Natural killer cell treated with Interleukin-12 subunit alpha and Interleukin-12 subunit beta and Interleukin-15 and Interleukin-18, amount 100 ng/mL, for 72 hours (primary cell): ENCODE measurements at regions not wholly inside any gene's neighbourhood (a gene's known extent, or its start where the extent isn't known, plus 50 kb on each side); places are given as distances from the start of the nearest gene placed in this dataset.

Source experiments
- ATAC-seq, 2 donors: fragments of 150-1000 bp; cut with Tn5 transposase in 1 of 2; sonication (Bioruptor Pico), chemical (Tn5 transposase) in 1 of 2; 2 replicates each; pipeline ENCODE4 v1.10.0; 2021
- DNase-seq: peaks from one replicate; pipeline ENCODE4 v3.0.0; 2022; ENCODE audit warnings: low spot score
- H3K27ac Mint-ChIP-seq, 2 donors: 1 replicate in 1 of 2; 2 replicates in 1 of 2; pipeline ENCODE4 v1.8.0; 2022; ENCODE audit warnings: mixed read lengths in 2 of 2, mild to moderate bottlenecking in 1 of 2, moderate library complexity in 1 of 2
- H3K27me3 Mint-ChIP-seq, 2 donors: 1 replicate in 1 of 2; 2 replicates in 1 of 2; pipeline ENCODE4 v1.8.0; 2022; ENCODE audit warnings: mixed read lengths in 2 of 2
- H3K36me3 Mint-ChIP-seq: one replicate; pipeline ENCODE4 v1.8.0; 2022; ENCODE audit warnings: mixed read lengths
- H3K4me1 Mint-ChIP-seq, 2 donors: 1 replicate in 1 of 2; 2 replicates in 1 of 2; pipeline ENCODE4 v1.8.0; 2022; ENCODE audit warnings: low read depth in 2 of 2, mixed read lengths in 2 of 2, mild to moderate bottlenecking in 1 of 2
- H3K4me3 Mint-ChIP-seq: one replicate; pipeline ENCODE4 v1.8.0; 2022; ENCODE audit warnings: mixed read lengths
- H3K9me3 Mint-ChIP-seq: 2 replicates; pipeline ENCODE4 v1.8.0; 2022; ENCODE audit warnings: mixed read lengths

DNA sequence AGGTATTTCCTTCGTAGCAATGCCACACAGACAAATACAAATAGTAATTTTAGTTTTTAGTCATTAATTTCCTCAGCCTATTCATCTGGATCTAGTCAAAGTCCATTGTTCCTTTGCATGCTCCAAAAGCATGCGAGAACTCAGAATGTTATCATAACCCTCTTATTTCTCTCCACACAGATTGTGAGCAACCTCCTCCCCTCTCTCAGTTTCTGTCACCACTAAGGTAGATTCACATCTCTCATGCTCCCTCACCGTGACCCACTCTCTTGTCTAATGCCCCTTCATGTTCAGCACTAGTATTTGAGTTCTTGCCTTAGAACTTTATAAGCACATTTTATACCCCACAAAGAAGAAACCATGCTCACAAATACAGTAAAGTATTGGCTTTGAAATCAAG is 582.4 kb downstream of the PLA2G4A start:
- Mint-ChIP-seq H3K4me1 (no peaks in the 10 kb centered on the region), H3K4me3 (no peak overlapping the region), H3K9me3 (peaks cover 23% of the 10 kb centered on the region), H3K27me3 (no peaks in the 10 kb centered on the region), H3K36me3 (peaks cover 12% of the 10 kb centered on the region), H3K27ac (no peak overlapping the region)
- ATAC-seq = no peak
- DNase-seq = no peak

DNA sequence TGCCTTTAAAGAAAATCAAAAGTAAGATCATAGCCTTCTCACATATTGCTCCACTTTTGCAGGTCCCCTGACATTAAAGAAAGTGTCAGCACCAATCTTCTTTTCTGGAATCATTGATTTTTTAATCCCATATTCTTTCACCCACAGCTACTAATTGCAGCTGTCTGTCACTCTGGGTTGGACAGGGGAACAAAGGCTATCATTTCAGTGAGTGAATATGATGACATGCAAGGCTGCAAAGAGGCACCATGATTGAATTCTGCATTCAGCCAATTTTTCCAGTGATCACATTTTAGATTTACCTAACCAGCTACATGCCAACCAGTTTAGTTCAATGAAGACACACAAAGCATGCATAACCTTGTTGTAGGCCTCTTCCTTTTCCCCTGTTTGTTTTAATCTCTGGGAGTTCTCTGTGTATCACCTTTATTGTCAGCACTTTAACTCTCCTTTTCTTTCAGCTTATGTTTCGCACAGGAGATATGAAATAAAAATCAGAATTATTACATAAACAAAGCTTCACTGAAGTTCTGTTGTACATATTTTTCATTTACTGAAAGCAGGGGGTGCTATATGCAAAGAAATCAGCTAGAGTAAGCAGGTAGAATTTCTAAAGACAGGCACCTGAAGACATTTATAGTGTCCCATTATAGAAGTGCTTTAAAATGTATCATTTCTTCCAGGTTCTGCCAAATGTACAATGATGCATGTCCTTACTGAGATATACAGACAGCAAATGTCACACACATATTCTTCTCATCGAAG is 584.8 kb downstream of the PLA2G4A start:
- peaks cover 12% of the 10 kb centered on the region for H3K36me3 Mint-ChIP-seq
- no peak overlapping the region for H3K4me3 Mint-ChIP-seq
- ATAC-seq = no peak
- H3K27me3 Mint-ChIP-seq = no peaks in the 10 kb centered on the region
- H3K4me1 Mint-ChIP-seq = no peaks in the 10 kb centered on the region
- H3K27ac Mint-ChIP-seq = no peak overlapping the region
- peaks cover 13% of the 10 kb centered on the region for H3K9me3 Mint-ChIP-seq
- no peak for DNase-seq

DNA sequence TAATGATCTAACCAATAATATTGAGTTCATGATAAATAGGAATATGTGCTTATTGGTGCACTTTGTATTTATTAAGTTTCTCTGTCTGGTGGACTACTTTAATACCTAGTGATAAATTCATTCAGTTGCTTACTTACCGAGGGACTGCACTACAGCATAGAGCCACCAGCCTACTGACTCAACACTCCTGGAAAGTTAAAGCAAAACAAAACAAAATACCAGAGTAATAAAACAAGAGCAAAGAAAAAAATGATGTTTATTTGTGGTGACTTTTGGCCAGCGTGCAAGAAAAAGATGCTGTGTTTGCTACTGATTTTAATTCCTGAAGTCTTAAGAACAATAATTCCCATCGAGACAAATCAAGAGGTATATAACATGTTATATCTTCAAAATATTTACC is 586.3 kb downstream of the PLA2G4A start:
- Mint-ChIP-seq H3K27me3 (no peaks in the 10 kb centered on the region), H3K4me3 (no peak overlapping the region), H3K27ac (no peak overlapping the region), H3K9me3 (peaks cover 10% of the 10 kb centered on the region), H3K4me1 (no peaks in the 10 kb centered on the region), H3K36me3 (peaks cover 6% of the 10 kb centered on the region)
- ATAC-seq (no peak), DNase-seq (no peak)

DNA sequence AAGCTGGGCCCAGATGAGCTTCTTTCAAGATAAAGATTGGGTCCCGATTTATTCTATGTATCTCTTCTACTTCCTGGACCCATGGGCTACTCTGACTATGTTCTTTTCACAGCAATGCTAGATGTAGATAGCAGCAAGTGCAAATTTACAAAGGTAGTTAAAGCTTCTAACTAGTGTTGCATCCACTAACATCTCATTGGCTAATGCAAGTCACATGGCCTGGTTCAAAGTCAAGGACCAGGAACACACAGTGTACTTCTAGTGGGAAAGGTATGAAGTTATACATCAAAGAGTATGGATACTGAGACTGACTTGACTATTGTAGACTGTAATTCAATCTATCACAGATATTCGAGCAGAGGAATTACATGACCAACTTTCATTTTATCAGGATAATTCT is 588.8 kb downstream of the PLA2G4A start:
- H3K9me3 Mint-ChIP-seq = peaks cover 6% of the 10 kb centered on the region
- ATAC-seq (no peak), DNase-seq (no peak)
- no peaks in the 10 kb centered on the region for H3K27me3 Mint-ChIP-seq
- no peak overlapping the region for H3K4me3 Mint-ChIP-seq
- no peaks in the 10 kb centered on the region for H3K36me3 Mint-ChIP-seq
- no peak overlapping the region for H3K27ac Mint-ChIP-seq
- no peaks in the 10 kb centered on the region for H3K4me1 Mint-ChIP-seq

DNA sequence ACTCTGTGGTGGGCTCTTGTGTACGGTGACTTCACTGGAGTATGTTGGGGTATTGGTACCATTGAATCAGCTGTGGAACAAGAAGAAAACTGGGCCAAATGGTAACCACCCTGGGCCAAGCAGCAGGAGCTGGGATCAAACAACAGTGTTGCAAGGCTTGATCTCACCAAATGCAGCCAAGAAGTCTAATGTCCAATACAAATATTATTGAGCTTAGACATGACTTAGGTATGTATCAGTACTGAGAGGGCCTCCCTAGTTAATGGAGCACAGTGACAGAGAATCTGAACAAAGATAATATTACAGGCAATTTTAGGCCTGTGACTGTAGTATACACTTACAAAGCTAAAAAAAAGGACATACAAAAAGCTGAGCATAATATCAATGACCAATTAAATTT is 604.8 kb downstream of the PLA2G4A start:
- DNase-seq (no peak), ATAC-seq (no peak)
- no peak overlapping the region for H3K27ac Mint-ChIP-seq
- no peak overlapping the region for H3K4me3 Mint-ChIP-seq
- no peaks in the 10 kb centered on the region for H3K27me3 Mint-ChIP-seq
- H3K36me3 Mint-ChIP-seq = no peaks in the 10 kb centered on the region
- no peaks in the 10 kb centered on the region for H3K4me1 Mint-ChIP-seq
- H3K9me3 Mint-ChIP-seq = peaks cover 7% of the 10 kb centered on the region

DNA sequence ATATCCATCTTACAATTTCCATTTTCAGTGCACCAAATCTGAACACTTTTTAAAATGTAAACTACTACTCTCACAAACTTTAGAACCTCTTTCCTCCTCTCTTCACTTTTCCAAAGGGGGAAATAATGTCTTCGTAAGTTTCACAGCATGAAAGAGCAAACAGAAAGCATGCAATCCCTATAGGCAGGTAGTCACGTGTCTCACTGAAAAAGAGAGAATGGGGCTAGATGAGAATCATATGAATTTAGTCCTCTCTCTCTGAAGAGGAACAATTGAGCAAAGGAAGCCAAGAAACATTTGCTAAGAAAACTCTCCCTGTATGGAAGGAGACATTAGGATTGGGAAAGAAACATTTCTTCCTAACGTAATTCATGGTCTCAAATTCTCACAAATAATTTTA is 613.9 kb downstream of the PLA2G4A start:
- H3K36me3 Mint-ChIP-seq = peaks cover 5% of the 10 kb centered on the region
- no peak overlapping the region for H3K27ac Mint-ChIP-seq
- no peak overlapping the region for H3K4me3 Mint-ChIP-seq

DNA sequence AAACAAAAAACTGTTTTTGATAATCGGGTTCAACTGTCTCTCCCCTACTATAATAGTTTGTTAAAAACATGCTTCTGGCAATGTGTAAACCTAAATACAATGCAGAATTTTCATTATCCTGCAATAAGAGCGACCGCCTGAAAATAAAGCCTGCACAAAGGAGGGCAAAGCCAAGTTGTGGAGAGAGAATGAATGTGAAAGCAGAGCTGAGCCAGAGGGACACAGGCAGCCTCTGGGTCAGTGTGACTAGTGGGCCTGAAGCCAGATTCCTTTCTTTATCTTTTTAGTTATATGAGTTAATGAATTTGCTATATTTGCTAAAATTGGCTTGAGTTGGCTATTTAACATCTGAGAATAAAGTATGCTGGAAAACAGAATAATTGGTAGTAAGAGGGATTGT is 615.2 kb downstream of the PLA2G4A start:
- ATAC-seq = no peak
- peaks cover 5% of the 10 kb centered on the region for H3K36me3 Mint-ChIP-seq

More for the DNA sequence above, 613.9 kb downstream of the PLA2G4A start:
- peaks cover 2% of the 10 kb centered on the region for H3K9me3 Mint-ChIP-seq
- ATAC-seq (no peak), DNase-seq (no peak)
- H3K4me1 Mint-ChIP-seq = no peaks in the 10 kb centered on the region
- H3K27me3 Mint-ChIP-seq = no peaks in the 10 kb centered on the region

DNA sequence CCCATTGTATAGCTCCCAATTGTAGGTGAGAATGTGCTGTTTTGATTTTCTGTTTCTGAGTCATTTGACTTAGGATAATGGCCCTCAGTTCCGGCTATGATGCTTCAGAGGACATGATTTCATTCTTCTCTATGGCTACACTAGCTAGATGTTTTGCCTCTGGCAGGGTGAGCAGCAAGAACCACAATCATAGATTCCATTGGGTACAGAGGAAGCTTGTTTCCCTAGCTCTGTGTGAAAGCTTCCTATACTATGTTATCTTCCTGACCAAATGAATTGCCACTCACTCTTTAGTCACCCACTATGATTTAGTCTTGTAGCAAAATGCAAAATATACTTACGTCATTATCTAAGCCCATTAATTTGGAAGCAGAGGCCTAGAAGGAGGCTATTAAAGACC is 616.3 kb downstream of the PLA2G4A start:
- H3K9me3 Mint-ChIP-seq = peaks cover 6% of the 10 kb centered on the region
- ATAC-seq (no peak), DNase-seq (no peak)
- no peak overlapping the region for H3K4me3 Mint-ChIP-seq
- no peaks in the 10 kb centered on the region for H3K27me3 Mint-ChIP-seq
- H3K4me1 Mint-ChIP-seq = no peaks in the 10 kb centered on the region
- no peak overlapping the region for H3K27ac Mint-ChIP-seq
- peaks cover 5% of the 10 kb centered on the region for H3K36me3 Mint-ChIP-seq

More for the DNA sequence above, 615.2 kb downstream of the PLA2G4A start:
- no peak overlapping the region for H3K4me3 Mint-ChIP-seq
- DNase-seq = no peak
- peaks cover 2% of the 10 kb centered on the region for H3K9me3 Mint-ChIP-seq
- H3K27me3 Mint-ChIP-seq = no peaks in the 10 kb centered on the region
- H3K27ac Mint-ChIP-seq = no peak overlapping the region
- no peaks in the 10 kb centered on the region for H3K4me1 Mint-ChIP-seq

DNA sequence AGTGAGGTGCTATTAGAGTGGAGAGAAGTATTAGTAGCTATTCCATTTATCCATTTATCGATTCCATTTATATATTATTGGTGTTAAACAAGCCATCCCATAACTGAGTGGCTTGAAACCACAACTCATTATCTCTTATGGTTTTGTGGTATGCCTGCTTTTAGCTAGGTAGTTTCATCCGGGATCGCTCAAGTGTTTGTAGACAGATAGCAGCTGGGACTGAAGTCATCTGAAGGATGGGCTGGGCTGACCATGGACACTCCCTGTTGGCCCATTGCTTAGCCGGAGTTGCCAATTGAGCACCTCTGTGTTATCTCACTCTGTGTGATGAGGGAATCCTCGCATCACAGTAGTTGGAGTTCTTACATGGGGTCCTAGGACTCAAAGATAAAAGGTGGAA is 622.5 kb downstream of the PLA2G4A start:
- H3K4me1 Mint-ChIP-seq = no peaks in the 10 kb centered on the region
- no peaks in the 10 kb centered on the region for H3K36me3 Mint-ChIP-seq
- H3K27ac Mint-ChIP-seq = no peak overlapping the region
- DNase-seq = no peak
- H3K27me3 Mint-ChIP-seq = no peaks in the 10 kb centered on the region
- H3K4me3 Mint-ChIP-seq = no peak overlapping the region
- no peak for ATAC-seq
- H3K9me3 Mint-ChIP-seq = peaks cover 10% of the 10 kb centered on the region

DNA sequence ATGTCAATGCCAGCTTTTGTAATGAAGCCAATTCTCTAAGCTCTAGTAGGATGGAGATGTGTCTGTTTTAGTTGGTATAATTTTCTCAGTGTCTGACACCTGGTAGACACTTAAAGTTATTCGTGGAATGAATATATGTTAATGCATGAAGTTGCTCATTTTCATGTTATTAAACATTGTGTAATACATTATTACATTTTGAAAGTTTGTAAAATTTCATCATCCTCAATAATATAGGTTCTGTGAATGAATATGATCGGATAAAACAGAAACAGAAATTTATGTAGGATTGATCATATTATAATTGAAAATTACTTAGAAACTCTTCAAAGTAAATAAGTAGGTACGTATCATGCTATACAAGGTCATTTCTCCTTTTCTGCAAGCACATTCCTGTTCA is 625.3 kb downstream of the PLA2G4A start:
- Mint-ChIP-seq H3K4me3 (no peak overlapping the region), H3K9me3 (peaks cover 10% of the 10 kb centered on the region), H3K27ac (no peak overlapping the region), H3K4me1 (no peaks in the 10 kb centered on the region), H3K36me3 (no peaks in the 10 kb centered on the region), H3K27me3 (no peaks in the 10 kb centered on the region)
- no peak for DNase-seq
- no peak for ATAC-seq

DNA sequence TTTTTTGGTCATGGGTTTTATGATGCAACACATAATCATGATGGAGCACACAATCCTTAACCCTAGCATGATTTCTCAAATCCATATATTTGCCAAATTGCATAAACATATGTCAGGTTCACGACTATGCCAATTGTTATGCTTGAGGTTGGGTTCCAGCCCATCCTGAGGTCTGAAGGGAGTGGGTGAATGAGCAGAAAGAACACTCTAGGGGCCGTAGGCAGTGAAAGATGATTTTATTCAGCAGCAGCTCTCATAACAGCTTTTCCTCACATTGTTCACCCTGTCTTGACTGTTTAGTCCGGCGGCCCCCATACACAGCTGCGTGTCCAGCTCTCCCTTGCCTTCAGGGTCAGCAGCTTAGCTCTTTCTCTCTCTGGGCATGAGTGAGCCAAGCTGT is 627.7 kb downstream of the PLA2G4A start:
- peaks cover 10% of the 10 kb centered on the region for H3K9me3 Mint-ChIP-seq
- DNase-seq = no peak
- no peak for ATAC-seq
- no peaks in the 10 kb centered on the region for H3K27me3 Mint-ChIP-seq
- no peak overlapping the region for H3K27ac Mint-ChIP-seq
- H3K4me1 Mint-ChIP-seq = no peaks in the 10 kb centered on the region
- H3K4me3 Mint-ChIP-seq = no peak overlapping the region
- peaks cover 5% of the 10 kb centered on the region for H3K36me3 Mint-ChIP-seq

DNA sequence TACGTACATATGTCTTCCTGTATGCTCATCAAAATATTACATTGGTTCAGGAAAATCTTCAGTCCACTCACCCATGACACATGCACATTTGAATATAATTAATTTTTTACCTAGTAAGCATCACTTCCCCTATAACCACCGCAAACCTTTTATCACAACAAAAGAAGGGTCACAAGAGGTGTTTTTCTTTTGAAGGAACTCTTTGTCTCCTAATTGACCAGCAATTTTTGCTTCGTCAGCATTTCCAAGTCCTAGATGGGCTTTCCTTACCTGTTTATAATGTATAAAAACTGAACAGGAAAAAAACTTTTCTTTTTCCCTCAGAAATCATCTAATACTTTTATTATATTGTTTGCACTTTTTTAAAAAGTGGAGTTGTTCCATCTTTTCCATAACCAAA is 631.3 kb downstream of the PLA2G4A start:
- DNase-seq (no peak), ATAC-seq (no peak)
- no peak overlapping the region for H3K27ac Mint-ChIP-seq
- H3K36me3 Mint-ChIP-seq = peaks cover 9% of the 10 kb centered on the region
- peaks cover 23% of the 10 kb centered on the region for H3K9me3 Mint-ChIP-seq
- no peaks in the 10 kb centered on the region for H3K27me3 Mint-ChIP-seq
- H3K4me1 Mint-ChIP-seq = no peaks in the 10 kb centered on the region
- H3K4me3 Mint-ChIP-seq = no peak overlapping the region

DNA sequence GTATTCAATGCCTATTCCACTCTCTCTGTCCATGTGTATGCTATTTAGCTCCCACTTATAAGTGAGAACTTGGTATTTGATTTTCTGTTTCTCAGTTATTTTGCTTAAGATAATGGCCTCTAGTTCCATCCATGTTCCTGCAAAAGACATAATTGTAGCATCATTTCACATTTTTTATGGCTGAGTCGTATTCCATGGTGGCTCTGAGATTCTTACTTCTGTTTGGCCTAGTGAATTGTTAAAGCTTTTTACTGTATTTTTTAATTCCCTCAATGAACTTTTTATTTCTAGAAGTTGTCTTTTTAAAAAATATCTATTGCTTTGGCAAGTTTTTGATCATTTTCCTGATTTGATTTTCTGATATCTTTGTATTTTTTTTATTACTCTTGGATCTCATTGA is 635.6 kb downstream of the PLA2G4A start:
- Mint-ChIP-seq H3K9me3 (peaks cover 27% of the 10 kb centered on the region), H3K4me1 (no peaks in the 10 kb centered on the region), H3K4me3 (no peak overlapping the region), H3K27ac (no peak overlapping the region), H3K36me3 (peaks cover 9% of the 10 kb centered on the region), H3K27me3 (no peaks in the 10 kb centered on the region)
- ATAC-seq = no peak
- no peak for DNase-seq

DNA sequence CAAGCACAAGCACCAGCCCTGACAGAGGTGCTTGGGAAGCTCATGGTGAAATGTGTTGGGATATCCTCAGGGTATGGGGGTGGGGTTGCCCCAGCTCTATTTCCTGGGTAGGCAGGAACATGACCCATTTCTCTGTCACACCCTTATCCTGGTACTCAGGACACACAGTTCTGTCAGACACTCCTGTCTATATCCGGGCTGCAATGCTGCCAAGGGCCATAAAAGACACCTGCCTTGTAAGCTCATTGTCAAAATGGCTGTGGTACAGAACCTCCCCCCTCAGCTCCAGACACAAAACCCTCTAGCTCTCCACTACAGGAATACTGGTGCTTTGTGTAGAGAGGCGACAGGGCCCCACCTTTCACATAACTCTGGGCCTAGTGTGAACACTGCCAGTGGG is 636.7 kb downstream of the PLA2G4A start:
- H3K9me3 Mint-ChIP-seq = peaks cover 27% of the 10 kb centered on the region
- ATAC-seq (no peak), DNase-seq (no peak)
- H3K36me3 Mint-ChIP-seq = peaks cover 9% of the 10 kb centered on the region
- no peak overlapping the region for H3K27ac Mint-ChIP-seq
- no peaks in the 10 kb centered on the region for H3K4me1 Mint-ChIP-seq
- H3K4me3 Mint-ChIP-seq = no peak overlapping the region
- H3K27me3 Mint-ChIP-seq = no peaks in the 10 kb centered on the region

DNA sequence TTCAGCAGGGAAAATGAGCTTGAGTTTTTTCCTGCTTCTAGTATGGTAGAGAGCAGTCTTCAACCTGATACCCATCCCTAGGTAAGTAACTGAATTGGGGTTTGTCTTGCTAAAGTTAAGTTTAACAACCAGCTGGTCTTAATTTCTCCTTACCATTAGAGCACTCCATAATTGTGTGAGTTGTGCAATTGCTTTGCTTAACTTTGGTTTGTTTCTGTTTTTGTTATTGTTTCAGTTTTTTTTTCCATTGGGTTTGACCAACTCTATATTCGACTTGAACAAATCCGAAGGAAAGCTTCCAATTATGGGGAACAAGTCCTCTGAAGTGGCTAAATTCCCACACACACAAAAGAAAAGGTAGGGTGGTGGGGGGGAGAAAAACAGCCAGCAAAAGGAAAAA is 641.1 kb downstream of the PLA2G4A start:
- Mint-ChIP-seq H3K36me3 (peaks cover 9% of the 10 kb centered on the region), H3K27ac (no peak overlapping the region), H3K4me1 (no peaks in the 10 kb centered on the region), H3K27me3 (no peaks in the 10 kb centered on the region), H3K4me3 (no peak overlapping the region), H3K9me3 (peaks cover 18% of the 10 kb centered on the region)
- DNase-seq (no peak), ATAC-seq (no peak)
